ENCODE measurements at regions not wholly inside any gene's neighbourhood (a gene's known extent, or its start where the extent isn't known, plus 50 kb on each side); places are given as distances from the start of the nearest gene placed in this dataset.

- H3K27me3 Mint-ChIP-seq (ENCODE audit: insufficient read depth, low read depth, poor library complexity), result peaks cover 3% of the 10 kb centered on the region
- TF ChIP-seq STAT1 (IDR thresholded peaks at IDR 0.05; ENCODE audit: unreplicated experiment) (no peak), NANOG (IDR thresholded peaks at IDR 0.05; ENCODE audit: borderline replicate concordance) (no peak), EZH2phosphoT487 (IDR thresholded peaks at IDR 0.05; ENCODE audit: unreplicated experiment) (no peak), ZNF331 (CRISPR knock-in tag; IDR thresholded peaks at IDR 0.05; ENCODE audit: low read depth) (no peak), EZH2 (IDR thresholded peaks at IDR 0.05; ENCODE audit: low read depth, unreplicated experiment) (no peak), POLR2AphosphoS5 (IDR thresholded peaks at IDR 0.05; ENCODE audit: low read depth) (no peak), ZNF114 (CRISPR knock-in tag; IDR thresholded peaks at IDR 0.05) (no peak), ZNF462 (CRISPR knock-in tag; IDR thresholded peaks at IDR 0.05) (no peak), REST (IDR thresholded peaks at IDR 0.05; ENCODE audit: unreplicated experiment) (no peak), CTCF (conservative IDR thresholded peaks at IDR 0.05; ENCODE audit: low read depth in 2 of 2) (no peak), JUNB (IDR thresholded peaks at IDR 0.05; ENCODE audit: unreplicated experiment) (no peak), CREB1 (CRISPR knock-in tag; IDR thresholded peaks at IDR 0.05; ENCODE audit: low read depth) (no peak), ETS1 (IDR thresholded peaks at IDR 0.05) (no peak)
These were observed 260.6 kb downstream of the TUBA3C start for GRCh38 chr13:18921063-18921462.

More at GRCh38 chr13:18921063-18921462, 260.6 kb downstream of the TUBA3C start:
- H3K9me3 Mint-ChIP-seq, result peaks cover 77% of the 10 kb centered on the region
- Histone ChIP-seq H3K4me1 (ENCODE audit: insufficient read depth) (no peaks in the 10 kb centered on the region), H3K27ac (ENCODE audit: low read depth) (no peak overlapping the region), H3K4me3 (no peak overlapping the region), H3F3A (replicated peaks; ENCODE audit: low read depth) (no peaks in the 10 kb centered on the region), H3K4me2 (no peak overlapping the region), H3K36me3 (ENCODE audit: insufficient read depth) (0 out of 2 replicates have a peak, but pooled peaks cover 8% of the 10 kb centered on the region), H3K9me2 (ENCODE audit: insufficient read depth) (no peaks in the 10 kb centered on the region), H3K79me2 (replicated peaks; ENCODE audit: insufficient read depth) (no peaks in the 10 kb centered on the region), H4K20me1 (replicated peaks; ENCODE audit: insufficient read depth) (no peaks in the 10 kb centered on the region), H3K27me3 (ENCODE audit: insufficient read depth) (no peaks in the 10 kb centered on the region), H2AFZ (no peak overlapping the region)
- DNase-seq (ENCODE audit: low spot score) (no peak), ATAC-seq (no peak)
- no peak overlapping the region for H3K27ac Mint-ChIP-seq
- H3K4me3 Mint-ChIP-seq, result no peak overlapping the region
- H3K36me3 Mint-ChIP-seq (ENCODE audit: low read depth), result peaks cover 10% of the 10 kb centered on the region; the same call in 1 of the 3 replicates
- H3K4me1 Mint-ChIP-seq, result no peaks in the 10 kb centered on the region

All from GM23338 (cell line).